MG63 (cell line): ENCODE measurements at regions not wholly inside any gene's neighbourhood (a gene's known extent, or its start where the extent isn't known, plus 50 kb on each side); places are given as distances from the start of the nearest gene placed in this dataset.
"Not testable (repeated sequence)": the region's sequence is repeated elsewhere in the genome, so short reads cannot be mapped to it uniquely, and the experiment has no call there.

Experiments used
- DNase-seq: peaks from one replicate; pipeline ENCODE4 v3.0.0-alpha.2; 2020
- H3K27me3 ChIP-seq: fragments of 250-450 bp; sonication (Bioruptor Pico); 2 replicates; pipeline ENCODE4 v1.5.1; 2020; ENCODE audit warnings: mild to moderate bottlenecking, moderate library complexity
- H3K36me3 ChIP-seq: fragments of 250-450 bp; sonication (Bioruptor Pico); 2 replicates; pipeline ENCODE4 v1.5.1; 2020; ENCODE audit warnings: mild to moderate bottlenecking, moderate library complexity
- H3K4me3 ChIP-seq: fragments of 250-450 bp; sonication (Bioruptor Pico); 2 replicates; pipeline ENCODE4 v1.5.1; 2020; ENCODE audit warnings: mild to moderate bottlenecking, moderate library complexity
- H3K9me3 ChIP-seq: fragments of 250-450 bp; sonication (Bioruptor Pico); 2 replicates; pipeline ENCODE4 v1.5.1; 2020; ENCODE audit warnings: mild to moderate bottlenecking, moderate library complexity

- Histone ChIP-seq H3K9me3 (no peaks in the 10 kb centered on the region), H3K4me3 (no peak overlapping the region), H3K27me3 (no peaks in the 10 kb centered on the region), H3K36me3 (no peaks in the 10 kb centered on the region)
- no peak for DNase-seq
These were observed 824.7 kb downstream of the KCNJ18 start for GRCh38 chr17:22516861-22517636.

DNA sequence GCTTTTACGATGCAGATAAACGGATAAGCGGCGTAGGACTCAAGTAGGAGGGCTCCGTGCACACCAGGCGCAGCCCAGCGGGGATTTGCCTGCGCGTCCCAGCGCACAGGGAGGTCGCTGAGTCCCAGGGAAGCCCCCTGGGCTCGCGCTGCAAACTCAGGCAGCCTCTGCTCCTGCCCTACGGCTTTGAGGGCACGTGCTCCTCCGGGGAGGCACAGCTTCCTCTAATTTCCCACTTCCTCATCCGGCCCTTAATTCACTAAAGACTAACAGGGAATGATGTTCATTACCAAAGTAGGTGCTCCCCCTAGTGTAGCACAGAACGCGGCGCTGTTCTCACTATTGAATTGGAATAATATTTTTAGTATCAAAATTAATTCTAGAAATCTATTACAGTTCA, 825.4 kb downstream of the KCNJ18 start:
- H3K9me3 ChIP-seq, result no peaks in the 10 kb centered on the region
- H3K27me3 ChIP-seq, result no peaks in the 10 kb centered on the region
- H3K4me3 ChIP-seq, result no peak overlapping the region
- DNase-seq, result no peak
- no peaks in the 10 kb centered on the region for H3K36me3 ChIP-seq

DNA sequence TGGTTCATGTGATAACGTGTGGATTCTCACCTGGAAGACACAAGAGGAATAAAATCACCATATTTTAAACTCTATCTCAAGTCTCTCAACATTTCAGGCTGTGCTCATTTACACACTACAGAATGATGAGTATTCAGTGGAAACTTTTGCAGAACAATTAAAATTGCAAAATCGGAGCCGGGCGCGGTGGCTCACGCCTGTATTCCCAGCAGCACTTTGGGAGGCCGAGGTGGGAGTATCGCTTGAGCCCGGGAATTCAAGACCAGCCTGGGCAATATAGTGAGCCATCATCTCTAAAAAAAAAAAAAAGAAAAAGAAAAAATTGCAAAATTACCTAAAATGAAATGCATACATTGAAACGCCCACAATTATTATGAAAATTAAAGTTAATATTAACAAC, 825.9 kb downstream of the KCNJ18 start:
- H3K9me3 ChIP-seq, result no peaks in the 10 kb centered on the region
- no peak for DNase-seq
- no peaks in the 10 kb centered on the region for H3K36me3 ChIP-seq
- no peaks in the 10 kb centered on the region for H3K27me3 ChIP-seq
- H3K4me3 ChIP-seq, result no peak overlapping the region

GRCh38 chr17:22548873-22549272, 856.5 kb downstream of the KCNJ18 start:
- DNase-seq, H3K36me3 ChIP-seq, H3K9me3 ChIP-seq, H3K4me3 ChIP-seq, H3K27me3 ChIP-seq: not testable (repeated sequence)

GRCh38 chr17:22551695-22552415, 859.5 kb downstream of the KCNJ18 start:
- not testable (repeated sequence) for H3K27me3 ChIP-seq, H3K4me3 ChIP-seq, H3K36me3 ChIP-seq, DNase-seq, H3K9me3 ChIP-seq

GRCh38 chr17:22569459-22570143, 877.3 kb downstream of the KCNJ18 start:
- H3K36me3 ChIP-seq, result no peaks in the 10 kb centered on the region
- no peaks in the 10 kb centered on the region for H3K27me3 ChIP-seq
- no peaks in the 10 kb centered on the region for H3K9me3 ChIP-seq
- DNase-seq, result no peak
- H3K4me3 ChIP-seq, result no peak overlapping the region

DNA sequence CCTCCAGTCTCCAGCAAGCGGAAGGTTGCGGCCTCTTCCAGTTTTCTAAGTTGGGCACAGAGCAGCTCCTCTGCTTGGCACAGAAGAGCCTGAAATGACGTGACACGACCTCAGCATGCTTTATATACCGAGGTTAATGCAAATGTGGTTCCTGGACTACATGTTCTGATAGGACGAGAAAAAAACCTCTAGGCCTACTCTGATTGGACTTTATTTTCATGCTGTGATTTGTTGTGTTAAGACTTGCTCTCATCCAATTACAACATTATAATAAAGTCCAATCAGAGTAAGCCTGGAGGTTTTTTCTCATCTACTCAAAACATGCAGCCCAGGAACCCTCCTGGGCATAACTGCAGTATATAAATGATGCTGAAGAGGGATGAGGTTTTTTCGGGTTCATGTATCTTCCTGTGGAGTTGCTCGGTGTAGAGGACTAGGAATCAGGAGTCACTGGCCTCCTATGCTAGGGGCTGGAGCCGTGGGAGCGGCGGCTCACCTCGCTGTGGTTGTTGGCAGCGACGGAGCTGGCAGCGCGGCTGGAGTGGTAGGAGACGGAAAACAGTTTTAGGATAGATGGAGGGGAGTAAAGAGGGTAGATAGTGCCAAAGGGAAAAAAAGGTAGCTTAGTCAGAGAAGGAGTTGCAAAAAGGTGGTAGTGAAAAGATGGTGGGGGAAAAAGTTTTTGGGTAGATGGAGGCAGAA, 878.0 kb downstream of the KCNJ18 start:
- Histone ChIP-seq H3K27me3 (no peaks in the 10 kb centered on the region), H3K4me3 (no peak overlapping the region), H3K9me3 (no peaks in the 10 kb centered on the region), H3K36me3 (no peaks in the 10 kb centered on the region)
- DNase-seq, result no peak

GRCh38 chr17:22599322-22599721, 907.0 kb downstream of the KCNJ18 start:
- H3K4me3 ChIP-seq, result no peak overlapping the region
- no peaks in the 10 kb centered on the region for H3K9me3 ChIP-seq
- no peak for DNase-seq
- no peaks in the 10 kb centered on the region for H3K27me3 ChIP-seq
- no peaks in the 10 kb centered on the region for H3K36me3 ChIP-seq

GRCh38 chr17:22600644-22601298, 908.4 kb downstream of the KCNJ18 start:
- Histone ChIP-seq H3K9me3 (no peaks in the 10 kb centered on the region), H3K4me3 (no peak overlapping the region), H3K36me3 (no peaks in the 10 kb centered on the region), H3K27me3 (no peaks in the 10 kb centered on the region)
- no peak for DNase-seq
